Renal pelvis (tissue), 1 donor: ENCODE measurements at regions not wholly inside any gene's neighbourhood (a gene's known extent, or its start where the extent isn't known, plus 50 kb on each side); places are given as distances from the start of the nearest gene placed in this dataset.

ENCODE experiments used
- DNase-seq: peaks from one replicate; pipeline ENCODE4 v3.0.0-alpha.2; 2013

DNA sequence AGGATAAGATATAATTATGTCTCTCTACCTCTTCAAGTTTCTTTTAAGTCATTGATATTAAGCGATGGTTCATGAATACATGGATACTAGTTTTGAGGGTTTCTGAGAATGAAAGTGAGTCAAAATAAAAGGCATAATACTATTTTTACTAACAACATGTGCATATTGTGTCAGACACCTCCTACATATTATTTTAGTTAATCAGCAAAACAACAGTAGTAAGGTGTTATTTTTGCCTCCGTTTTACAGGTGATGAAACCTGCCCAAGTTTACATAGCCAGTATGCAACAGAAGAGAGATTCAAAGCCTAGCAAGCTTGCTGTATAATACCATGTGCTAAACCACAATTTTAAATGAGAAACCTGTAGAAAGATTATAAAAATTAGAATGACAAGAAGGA, 544.1 kb downstream of the EPHA5 start:
- no peak for DNase-seq

DNA sequence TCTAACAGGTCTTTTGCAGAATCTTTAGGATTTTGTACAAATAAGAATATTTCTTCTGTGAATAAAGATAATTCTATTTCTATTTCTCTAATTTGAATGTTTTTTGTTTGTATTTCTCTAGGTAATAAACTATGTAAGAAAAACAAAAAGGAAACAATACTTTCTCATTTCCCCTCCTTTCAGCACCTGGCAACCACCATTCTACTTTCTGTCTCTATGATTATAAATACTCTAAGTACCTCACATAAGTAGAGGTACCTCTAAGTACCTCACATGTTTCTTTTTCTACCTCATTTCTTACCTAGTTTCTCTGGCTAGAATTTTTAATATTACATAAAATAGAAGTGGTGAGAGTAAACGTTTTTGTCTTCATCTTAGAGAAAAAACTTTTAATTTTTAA, 550.0 kb downstream of the EPHA5 start:
- DNase-seq, result no peak

GRCh38 chr4:65102419-65102818, 567.9 kb downstream of the EPHA5 start:
- DNase-seq, result no peak

- DNase-seq, result no peak
Observed at GRCh38 chr4:65096630-65097029, 573.7 kb downstream of the EPHA5 start.

GRCh38 chr4:65089666-65090065, 580.6 kb downstream of the EPHA5 start:
- no peak for DNase-seq

DNA sequence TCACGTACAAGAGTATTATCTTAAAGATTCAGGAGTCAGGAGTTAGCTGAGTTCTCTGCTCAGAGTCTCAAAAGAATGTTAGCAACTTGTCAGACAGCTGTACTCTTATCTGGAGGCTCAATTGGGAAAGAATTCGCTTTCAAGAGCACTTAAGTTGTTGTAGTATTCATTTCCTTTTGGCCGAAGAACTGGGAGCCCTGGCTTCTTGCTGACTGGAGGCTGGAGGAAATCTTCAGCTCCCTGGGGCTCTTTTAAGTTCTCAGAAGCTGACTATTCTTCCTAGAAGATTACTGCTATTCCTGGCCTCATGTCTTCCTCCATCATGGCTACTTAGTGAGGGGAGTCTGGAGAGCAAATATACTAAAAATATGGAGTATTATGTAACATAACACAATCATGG, 587.2 kb downstream of the EPHA5 start:
- DNase-seq, result no peak

DNA sequence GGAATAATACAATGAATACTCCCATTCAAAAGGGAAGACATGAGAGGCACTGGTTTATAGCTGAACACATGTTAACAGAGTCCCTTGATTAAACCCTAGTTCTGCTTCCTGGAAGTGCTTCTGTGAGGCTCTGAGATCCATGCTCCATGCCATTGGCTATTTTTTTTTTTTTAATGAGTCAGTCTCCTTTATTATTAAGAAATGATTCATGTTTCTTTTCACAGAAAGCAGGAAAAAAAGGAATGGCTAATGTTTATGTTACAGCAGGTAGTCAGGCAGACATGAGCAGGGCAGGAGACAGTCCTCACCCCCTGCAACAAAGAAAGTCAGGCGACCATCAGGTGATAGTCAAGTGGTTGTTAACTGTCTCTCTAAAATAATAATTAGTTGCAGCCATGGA, 598.7 kb downstream of the EPHA5 start:
- DNase-seq, result no peak

DNA sequence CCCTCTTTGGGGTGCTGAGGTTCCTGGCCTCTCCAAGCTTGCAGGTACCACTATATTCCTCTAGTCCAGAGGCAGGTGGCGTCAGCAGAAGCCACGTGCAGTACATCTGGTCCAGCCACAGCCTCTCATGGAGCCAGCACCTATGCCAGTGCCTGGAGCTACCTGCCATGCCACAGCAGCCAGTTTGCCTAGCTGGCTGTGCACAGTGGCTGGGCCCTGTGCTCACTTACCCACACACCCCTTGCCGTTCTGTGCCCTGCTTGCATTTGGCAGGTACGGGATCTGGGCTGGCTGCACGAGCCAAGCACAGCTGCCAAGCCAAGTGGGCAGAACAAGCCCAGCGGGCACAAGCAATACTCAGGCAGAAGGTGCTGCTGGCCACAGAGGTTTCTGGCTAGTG, 601.1 kb downstream of the EPHA5 start:
- DNase-seq, result no peak

DNA sequence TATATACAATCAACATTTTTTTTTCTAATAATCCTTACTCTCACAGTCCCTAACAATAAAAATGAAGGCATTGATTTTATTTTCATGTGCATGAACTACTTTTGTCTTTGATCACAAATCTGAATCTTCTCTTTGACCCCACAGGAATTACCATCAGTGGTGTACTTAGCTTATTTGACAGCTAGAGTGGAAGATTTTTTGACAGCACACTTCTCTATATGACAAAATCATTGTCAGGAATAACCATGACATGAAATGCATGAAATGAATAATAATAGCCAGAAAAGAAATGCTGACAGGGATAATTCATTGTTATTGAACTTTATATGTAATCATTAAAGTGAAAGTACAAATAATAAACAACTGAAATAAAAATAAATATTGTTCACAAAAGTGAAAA, 604.2 kb downstream of the EPHA5 start:
- no peak for DNase-seq

DNA sequence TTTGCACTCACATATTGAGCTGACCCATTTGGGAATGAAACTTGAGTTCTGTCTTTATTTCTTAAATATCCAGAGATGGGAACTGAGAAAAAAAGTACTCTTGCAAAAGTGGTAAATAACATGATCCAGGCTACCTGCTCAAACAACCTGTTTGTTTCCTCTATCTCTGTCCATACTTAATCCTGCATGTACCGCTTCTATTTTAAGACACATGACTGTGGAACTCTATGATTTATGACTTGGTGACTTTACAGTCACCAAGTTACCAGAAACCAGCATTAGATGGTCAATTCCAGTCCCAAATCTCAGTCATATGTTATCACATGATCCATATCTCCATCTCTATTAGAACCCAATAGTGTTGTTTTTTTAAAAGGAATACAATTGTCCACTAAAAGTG, 606.7 kb downstream of the EPHA5 start:
- DNase-seq, result no peak

DNA sequence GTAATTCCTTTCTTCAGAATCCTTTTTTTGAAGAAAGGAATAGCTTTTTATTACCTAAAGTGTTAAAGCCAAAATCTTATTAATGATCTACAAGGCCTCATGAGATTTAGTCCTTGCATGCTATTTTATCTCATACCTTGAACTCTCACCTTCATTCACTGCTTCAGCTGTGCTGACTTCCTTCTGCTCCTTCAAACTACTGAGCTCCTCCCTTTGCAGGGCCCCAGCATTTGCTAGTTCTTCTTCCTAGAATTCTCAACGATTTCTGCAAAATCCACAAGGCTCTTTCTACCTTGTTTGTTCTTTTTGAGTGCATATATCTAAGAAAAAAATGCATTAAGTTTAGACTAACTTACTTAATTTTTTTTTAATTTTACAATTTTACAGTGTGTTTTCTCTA, 619.5 kb downstream of the EPHA5 start:
- no peak for DNase-seq

DNA sequence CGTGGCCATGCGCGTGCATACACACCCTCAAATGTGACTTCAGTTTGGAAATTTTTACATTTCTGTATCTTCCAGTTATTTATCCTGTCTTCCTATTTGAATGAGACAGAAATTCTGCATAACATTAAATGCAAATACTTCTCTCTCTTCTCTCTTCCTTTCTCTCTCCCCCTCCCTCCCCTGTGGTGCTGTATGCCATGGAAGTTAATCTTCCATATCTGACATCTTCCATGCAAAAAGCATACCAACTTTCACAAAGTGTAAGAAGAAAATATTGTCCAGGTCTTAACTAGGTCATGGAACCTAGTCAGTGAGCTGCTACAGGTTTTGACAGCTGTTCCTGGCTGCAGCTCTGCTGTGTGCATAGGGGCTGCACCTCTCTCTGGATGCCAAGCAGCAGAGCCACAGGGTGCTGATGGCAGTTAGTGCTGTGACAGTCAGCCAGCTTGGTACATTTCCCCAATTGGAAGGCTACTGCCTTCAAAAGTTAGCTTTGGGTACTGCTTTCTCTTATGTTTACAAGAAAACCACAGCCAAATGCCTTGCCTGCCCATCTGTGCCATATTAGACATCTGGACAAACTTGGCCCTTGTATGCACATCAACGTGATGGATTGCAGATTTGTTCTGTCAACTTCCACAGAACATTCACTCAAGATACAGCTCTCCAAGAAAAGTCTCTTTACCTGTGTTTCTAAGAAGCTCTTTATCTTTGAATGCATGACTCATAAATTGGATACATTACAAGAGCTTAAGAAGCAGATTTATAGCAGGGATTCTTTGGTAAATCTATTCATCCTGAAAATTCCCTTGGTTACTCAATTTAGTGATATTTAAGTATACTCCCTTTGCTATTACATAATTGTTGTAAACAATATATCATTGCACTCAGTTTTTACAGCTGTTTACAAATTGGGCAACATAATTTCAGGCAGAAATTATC, 623.8 kb downstream of the EPHA5 start:
- DNase-seq, result no peak

DNA sequence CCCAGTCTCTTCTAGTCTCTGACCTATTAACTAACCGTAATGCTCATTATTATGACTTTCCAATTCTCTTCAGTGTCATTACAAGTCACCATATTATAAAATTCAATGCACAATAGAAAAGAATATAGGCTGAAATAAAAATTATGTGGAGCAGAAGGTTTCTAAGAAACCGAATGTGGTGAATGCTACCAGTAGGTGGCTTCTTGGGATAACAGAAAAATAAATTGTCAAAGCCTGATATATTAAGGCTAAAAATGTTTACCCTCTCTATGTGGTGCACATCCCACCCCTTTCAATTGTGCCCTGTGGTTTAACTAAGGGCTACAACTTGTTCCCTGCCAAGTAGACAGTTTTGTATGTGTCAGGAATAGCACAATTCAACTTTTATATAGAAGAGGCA, 624.6 kb upstream of the TECRL start:
- no peak for DNase-seq

DNA sequence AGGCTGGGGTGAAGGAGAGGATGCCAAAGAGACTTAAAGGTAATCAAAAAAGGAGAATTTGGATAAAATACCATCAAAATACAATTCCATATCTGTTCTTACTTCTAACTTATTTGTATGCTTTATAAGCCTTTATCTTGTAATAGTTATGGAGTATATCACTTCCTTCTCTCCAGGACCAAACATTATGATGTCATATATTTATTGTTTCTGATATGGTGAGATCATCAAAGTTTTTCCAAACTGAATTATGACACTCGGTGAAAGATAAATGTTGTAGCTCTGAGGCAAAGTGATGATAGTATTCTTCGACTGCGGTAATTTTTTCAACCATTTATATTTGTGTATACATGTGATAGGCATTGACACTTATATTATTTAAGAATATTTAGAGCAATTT, 619.3 kb upstream of the TECRL start:
- no peak for DNase-seq

GRCh38 chr4:65023883-65024670, 614.8 kb upstream of the TECRL start:
- peak; percentile 31 for DNase-seq

DNA sequence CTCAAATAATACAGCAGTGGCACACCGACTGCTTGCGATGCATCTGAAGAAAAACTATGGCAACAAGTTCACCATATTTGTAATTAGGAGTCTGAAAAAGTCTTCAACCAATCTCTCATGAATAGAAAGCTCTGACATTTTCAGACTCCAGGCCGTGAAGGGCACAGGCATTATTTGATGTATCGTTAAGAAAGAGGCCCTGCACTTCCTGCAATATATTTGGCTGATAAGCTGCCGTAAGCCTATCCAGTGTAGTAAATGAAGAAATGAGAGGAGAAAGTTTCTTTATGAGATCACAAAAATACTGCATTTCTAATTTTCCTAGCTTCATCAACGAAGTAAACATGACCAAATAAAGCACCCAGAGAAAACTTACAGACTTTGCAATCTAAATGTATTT, 613.8 kb upstream of the TECRL start:
- peak; percentile 28 for DNase-seq

GRCh38 chr4:65021737-65022136, 612.5 kb upstream of the TECRL start:
- DNase-seq, result no peak

DNA sequence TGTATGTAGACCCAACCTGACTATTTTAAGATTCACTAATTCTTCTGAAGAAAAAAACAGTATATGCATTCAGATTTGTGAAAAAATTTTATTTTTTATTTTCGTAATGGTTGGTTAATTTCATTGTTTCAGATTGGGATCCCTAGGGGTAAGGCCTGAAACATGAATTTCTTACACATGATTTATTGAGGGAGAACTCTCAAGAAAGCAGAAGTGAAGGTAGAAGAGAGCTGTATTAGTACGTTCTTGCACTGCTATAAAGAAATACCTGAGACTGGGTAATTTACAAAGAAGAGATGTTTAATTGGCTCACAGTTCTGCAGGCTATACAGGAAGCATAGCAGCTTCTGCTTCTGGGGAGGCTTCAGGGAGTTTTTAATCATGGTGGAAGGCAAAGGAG, 611.9 kb upstream of the TECRL start:
- DNase-seq, result no peak

DNA sequence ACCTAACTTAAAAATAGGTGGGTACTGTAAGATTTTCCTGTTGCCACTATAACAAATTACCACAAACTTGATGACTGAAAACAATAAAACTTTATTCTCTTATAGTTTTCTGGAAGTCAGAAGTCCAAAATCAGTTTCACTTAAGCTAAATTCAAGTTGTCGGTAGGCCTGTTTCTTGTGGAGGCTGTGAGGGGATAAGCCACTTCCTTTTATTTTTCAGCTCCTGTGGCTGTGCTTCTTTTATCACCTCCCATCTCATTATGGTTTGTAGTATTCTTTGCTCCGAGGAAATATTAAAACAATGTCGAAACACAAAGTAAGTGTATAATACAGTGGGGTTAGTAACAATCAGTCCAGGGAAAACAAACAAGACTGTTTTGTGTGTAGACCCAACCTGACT, 610.5 kb upstream of the TECRL start:
- no peak for DNase-seq

DNA sequence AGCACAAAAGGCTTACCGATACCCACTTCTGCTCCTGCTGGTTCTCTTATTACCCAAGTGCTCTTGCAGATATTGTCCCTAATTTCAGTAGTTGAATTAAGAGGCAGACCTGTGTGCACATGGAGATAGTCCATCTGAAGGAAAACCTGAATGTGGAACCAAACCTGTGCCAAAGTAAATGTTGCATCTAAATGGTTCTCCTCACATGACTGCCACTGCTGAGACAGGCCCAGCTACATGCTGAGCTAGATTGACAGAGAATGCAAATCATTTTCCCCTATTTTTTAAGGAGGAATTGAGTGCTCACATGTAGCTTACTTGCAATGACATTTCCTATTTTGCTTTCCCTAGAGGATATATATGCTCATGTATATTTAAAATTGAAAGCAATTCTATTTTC, 609.1 kb upstream of the TECRL start:
- no peak for DNase-seq

GRCh38 chr4:65014078-65014477, 604.8 kb upstream of the TECRL start:
- DNase-seq, result no peak

GRCh38 chr4:65007841-65008439, 598.7 kb upstream of the TECRL start:
- DNase-seq, result peak; percentile 24

DNA sequence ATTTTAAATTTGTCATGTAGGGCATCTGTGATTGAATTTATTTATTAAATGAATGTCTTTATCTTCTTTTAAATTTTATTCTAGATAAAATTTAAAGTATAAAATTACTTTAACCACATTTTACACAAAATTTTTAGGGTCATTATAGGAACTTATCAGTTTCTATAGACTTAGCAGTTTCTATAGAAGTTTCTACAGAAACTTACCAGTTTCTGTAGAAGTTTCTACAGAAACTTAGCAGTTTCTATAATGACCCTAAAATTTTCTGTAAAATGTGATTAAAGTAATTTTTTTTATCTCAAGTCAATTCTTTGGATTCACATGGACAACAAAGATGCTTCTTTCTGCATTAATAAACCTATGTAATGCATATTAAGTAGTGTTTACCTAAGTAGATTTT, 565.9 kb upstream of the TECRL start:
- DNase-seq, result no peak
